ENCODE measurements at regions not wholly inside any gene's neighbourhood (a gene's known extent, or its start where the extent isn't known, plus 50 kb on each side); places are given as distances from the start of the nearest gene placed in this dataset.

DNA sequence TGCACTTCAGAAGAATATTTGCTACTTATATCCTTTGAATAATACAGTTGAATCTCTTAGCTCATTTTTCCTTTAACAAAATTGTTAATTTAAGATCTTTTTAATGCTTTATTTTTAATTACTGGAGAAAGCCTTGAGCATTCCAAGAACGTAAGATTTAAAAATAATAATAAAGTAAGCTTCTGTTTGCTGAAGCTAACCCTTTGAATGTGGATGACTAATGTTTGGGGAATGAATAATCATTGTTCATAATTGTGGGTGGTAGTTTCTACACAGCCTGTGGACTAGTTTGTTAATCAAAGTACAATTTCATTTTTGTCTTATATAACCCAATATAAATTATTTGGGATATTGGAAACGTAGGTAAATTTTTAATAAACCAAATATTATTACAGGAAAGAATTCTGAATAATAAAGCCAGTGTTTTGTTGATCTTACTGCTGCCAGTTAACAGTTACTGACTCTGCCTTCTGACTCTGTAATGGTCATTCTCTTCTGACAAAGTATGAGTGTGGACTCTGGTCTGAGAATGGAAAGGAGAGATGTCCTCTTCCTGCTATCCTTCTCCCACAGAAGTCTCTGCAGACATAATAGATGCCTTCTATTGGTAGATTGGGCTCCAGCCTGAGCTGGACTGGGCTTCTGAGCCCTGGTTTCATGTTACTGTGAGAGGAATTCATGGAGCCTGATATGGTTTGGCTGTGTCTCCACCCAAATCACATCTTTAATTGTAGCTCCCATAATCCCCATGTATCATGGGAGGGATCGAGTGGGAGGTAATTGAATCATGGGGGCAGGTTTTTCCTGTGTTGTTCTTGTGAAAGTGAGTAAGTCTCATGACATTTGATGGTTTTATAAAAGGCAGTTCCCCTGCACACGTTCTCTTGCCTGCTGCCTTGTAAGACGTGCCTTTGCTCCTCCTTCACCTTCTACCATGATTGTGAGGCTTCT, 292.7 kb upstream of the SLC39A10 start:
- DNase-seq (ENCODE audit: low spot score): no peak
- Histone ChIP-seq H3K79me2 (ENCODE audit: insufficient read depth, low read depth, low read length) (no peaks in the 10 kb centered on the region), H3K4me1 (ENCODE audit: insufficient read depth, low read length, poor library complexity, severe bottlenecking) (no peaks in the 10 kb centered on the region), H3K4me2 (ENCODE audit: low read length) (no peak overlapping the region), H3K27ac (ENCODE audit: low read depth, low read length, poor library complexity, severe bottlenecking) (no peak overlapping the region), H4K20me1 (ENCODE audit: insufficient read depth, low read length) (no peaks in the 10 kb centered on the region), H3K36me3 (ENCODE audit: insufficient read depth, low read length) (no peaks in the 10 kb centered on the region), H2AFZ (ENCODE audit: low read length) (no peak overlapping the region), H3K9me3 (ENCODE audit: low read length) (peaks cover 16% of the 10 kb centered on the region; the same call in 1 of the 2 replicates), H3K4me3 (ENCODE audit: low read depth, low read length, poor library complexity, severe bottlenecking) (no peak overlapping the region), H3K9me2 (ENCODE audit: insufficient read depth, low read length) (no peaks in the 10 kb centered on the region)
- TF ChIP-seq, protein P1, sequence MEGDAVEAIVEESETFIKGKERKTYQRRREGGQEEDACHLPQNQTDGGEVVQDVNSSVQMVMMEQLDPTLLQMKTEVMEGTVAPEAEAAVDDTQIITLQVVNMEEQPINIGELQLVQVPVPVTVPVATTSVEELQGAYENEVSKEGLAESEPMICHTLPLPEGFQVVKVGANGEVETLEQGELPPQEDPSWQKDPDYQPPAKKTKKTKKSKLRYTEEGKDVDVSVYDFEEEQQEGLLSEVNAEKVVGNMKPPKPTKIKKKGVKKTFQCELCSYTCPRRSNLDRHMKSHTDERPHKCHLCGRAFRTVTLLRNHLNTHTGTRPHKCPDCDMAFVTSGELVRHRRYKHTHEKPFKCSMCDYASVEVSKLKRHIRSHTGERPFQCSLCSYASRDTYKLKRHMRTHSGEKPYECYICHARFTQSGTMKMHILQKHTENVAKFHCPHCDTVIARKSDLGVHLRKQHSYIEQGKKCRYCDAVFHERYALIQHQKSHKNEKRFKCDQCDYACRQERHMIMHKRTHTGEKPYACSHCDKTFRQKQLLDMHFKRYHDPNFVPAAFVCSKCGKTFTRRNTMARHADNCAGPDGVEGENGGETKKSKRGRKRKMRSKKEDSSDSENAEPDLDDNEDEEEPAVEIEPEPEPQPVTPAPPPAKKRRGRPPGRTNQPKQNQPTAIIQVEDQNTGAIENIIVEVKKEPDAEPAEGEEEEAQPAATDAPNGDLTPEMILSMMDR (conservative IDR thresholded peaks at IDR 0.05; ENCODE audit: low read length): no peak
- no peak for TF ChIP-seq EZH2phosphoT487 (IDR thresholded peaks at IDR 0.05; ENCODE audit: borderline replicate concordance, low read depth, low read length)
- POLR2A ChIA-PET: interaction anchor here (0.5 to 0.6 kb wide), 2 partner anchors 12 to 134 kb away, joined by 3 read pairs; no protein-coding TSS in a partner anchor
- CTCF ChIA-PET (ENCODE audit: unreplicated experiment): no interaction called here
- intact Hi-C loops (cut with micrococcal nuclease; ENCODE audit: unreplicated experiment): no loop called here
- no TSS peak for BruUV-seq (replicated peaks)

GRCh38 chr2:195363496-195363895, 293.5 kb upstream of the SLC39A10 start:
- no peaks in the 10 kb centered on the region for H3K9me2 ChIP-seq (ENCODE audit: insufficient read depth, low read length)
- DNase-seq (ENCODE audit: low spot score): no peak
- H3K9me3 ChIP-seq (ENCODE audit: low read length): peaks cover 16% of the 10 kb centered on the region; the same call in 1 of the 2 replicates
- H3K36me3 ChIP-seq (ENCODE audit: insufficient read depth, low read length): no peaks in the 10 kb centered on the region
- intact Hi-C loops (cut with micrococcal nuclease; ENCODE audit: unreplicated experiment): no loop called here
- POLR2A ChIA-PET: interaction anchor here (0.5 to 0.6 kb wide), 2 partner anchors 135 to 1153 kb away, joined by 3 read pairs; no protein-coding TSS in a partner anchor
- no peak for TF ChIP-seq EZH2phosphoT487 (IDR thresholded peaks at IDR 0.05; ENCODE audit: borderline replicate concordance, low read depth, low read length)
- TF ChIP-seq, protein P1 (conservative IDR thresholded peaks at IDR 0.05; ENCODE audit: low read length): no peak
- CTCF ChIA-PET (ENCODE audit: unreplicated experiment): no interaction called here
- H3K4me3 ChIP-seq (ENCODE audit: low read depth, low read length, poor library complexity, severe bottlenecking): no peak overlapping the region
- BruUV-seq (replicated peaks): no TSS peak
- H3K4me1 ChIP-seq (ENCODE audit: insufficient read depth, low read length, poor library complexity, severe bottlenecking): no peaks in the 10 kb centered on the region
- no peak overlapping the region for H3K27ac ChIP-seq (ENCODE audit: low read depth, low read length, poor library complexity, severe bottlenecking)
- no peak overlapping the region; the same call in 1 of the 2 replicates for H2AFZ ChIP-seq (ENCODE audit: low read length)
- H3K4me2 ChIP-seq (ENCODE audit: low read length): no peak overlapping the region
- no peaks in the 10 kb centered on the region for H3K79me2 ChIP-seq (ENCODE audit: insufficient read depth, low read depth, low read length)
- no peaks in the 10 kb centered on the region for H4K20me1 ChIP-seq (ENCODE audit: insufficient read depth, low read length)

GRCh38 chr2:195360242-195360641, 296.8 kb upstream of the SLC39A10 start:
- no peaks in the 10 kb centered on the region for H3K79me2 ChIP-seq (ENCODE audit: insufficient read depth, low read depth, low read length)
- H3K9me2 ChIP-seq (ENCODE audit: insufficient read depth, low read length): no peaks in the 10 kb centered on the region
- H3K9me3 ChIP-seq (ENCODE audit: low read length): peaks cover 9% of the 10 kb centered on the region; the same call in 1 of the 2 replicates
- H4K20me1 ChIP-seq (ENCODE audit: insufficient read depth, low read length): no peaks in the 10 kb centered on the region
- H3K4me1 ChIP-seq (ENCODE audit: insufficient read depth, low read length, poor library complexity, severe bottlenecking): no peaks in the 10 kb centered on the region
- H3K36me3 ChIP-seq (ENCODE audit: insufficient read depth, low read length): no peaks in the 10 kb centered on the region
- TF ChIP-seq EZH2phosphoT487 (IDR thresholded peaks at IDR 0.05; ENCODE audit: borderline replicate concordance, low read depth, low read length): no peak
- TF ChIP-seq, protein P1 (conservative IDR thresholded peaks at IDR 0.05; ENCODE audit: low read length): no peak
- intact Hi-C loops (cut with micrococcal nuclease; ENCODE audit: unreplicated experiment): no loop called here
- no peak overlapping the region for H3K27ac ChIP-seq (ENCODE audit: low read depth, low read length, poor library complexity, severe bottlenecking)
- no peak overlapping the region for H2AFZ ChIP-seq (ENCODE audit: low read length)
- POLR2A ChIA-PET: interaction anchor here (1.4 kb wide), 1 partner anchor 12 kb away, joined by 4 read pairs; no protein-coding TSS in a partner anchor
- no peak overlapping the region for H3K4me3 ChIP-seq (ENCODE audit: low read depth, low read length, poor library complexity, severe bottlenecking)
- BruUV-seq (replicated peaks): no TSS peak
- CTCF ChIA-PET (ENCODE audit: unreplicated experiment): no interaction called here
- no peak for DNase-seq (ENCODE audit: low spot score)
- no peak overlapping the region for H3K4me2 ChIP-seq (ENCODE audit: low read length)
